ENCODE measurements at regions not wholly inside any gene's neighbourhood (a gene's known extent, or its start where the extent isn't known, plus 50 kb on each side); places are given as distances from the start of the nearest gene placed in this dataset.
A peak's percentile ranks its signal among the peaks of the same experiment; 100 is the strongest.

DNA sequence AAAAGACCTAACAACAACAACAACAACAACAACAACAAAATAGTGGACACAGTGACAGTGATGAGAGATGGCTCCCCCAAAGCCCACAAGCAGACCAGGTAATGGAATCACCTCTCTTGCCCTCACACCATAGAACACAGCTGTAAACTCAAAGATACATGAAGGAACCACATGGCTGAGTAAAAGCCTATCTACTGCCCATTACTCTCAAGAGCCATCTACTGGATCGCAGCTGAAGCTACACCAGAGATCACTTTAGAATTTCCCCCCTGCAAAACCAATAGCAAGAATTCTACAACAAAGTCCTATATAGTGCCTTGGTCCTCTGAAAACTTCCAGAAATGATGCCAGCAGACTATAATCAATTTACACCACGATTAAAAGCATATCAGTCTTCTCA is 1537.6 kb upstream of the CDH9 start (continued):
- TF ChIP-seq HDAC6 (IDR thresholded peaks at IDR 0.05; ENCODE audit: low read depth, low read length) (no peak), CBX8 (IDR thresholded peaks at IDR 0.05; ENCODE audit: borderline replicate concordance, low read depth, low read length) (no peak), POU5F1 (IDR thresholded peaks at IDR 0.05; ENCODE audit: low read depth, low read length) (no peak), RAD21 (IDR thresholded peaks at IDR 0.05 in 1 of 2, conservative IDR thresholded peaks at IDR 0.05 in 1 of 2; ENCODE audit: low read depth in 2 of 2, low read length in 2 of 2) (peak; percentile 65 to 67), ZNF274 (IDR thresholded peaks at IDR 0.05; ENCODE audit: borderline replicate concordance, extremely low read depth, low read length) (no peak)

All from H1 (cell line).